D341Med (cell line): ENCODE measurements at regions not wholly inside any gene's neighbourhood (a gene's known extent, or its start where the extent isn't known, plus 50 kb on each side); places are given as distances from the start of the nearest gene placed in this dataset.
"Not testable (repeated sequence)": the region's sequence is repeated elsewhere in the genome, so short reads cannot be mapped to it uniquely, and the experiment has no call there.

Experiments used
- DNase-seq: peaks from one replicate; pipeline ENCODE4 v3.0.0; 2012; ENCODE audit warnings: low spot score

- DNase-seq = no peak
Measured at GRCh38 chr2:173468266-173468793, 113.7 kb downstream of the CDCA7 start.

GRCh38 chr2:173472112-173472511, 117.4 kb downstream of the CDCA7 start:
- DNase-seq = no peak

- no peak for DNase-seq
Measured at GRCh38 chr2:173483137-173483536, 128.5 kb downstream of the CDCA7 start.

- DNase-seq = no peak
Measured at GRCh38 chr2:173488861-173489260, 134.2 kb downstream of the CDCA7 start.

- DNase-seq = no peak
Measured at GRCh38 chr2:173491418-173491817, 136.7 kb downstream of the CDCA7 start.

GRCh38 chr2:173493874-173494273, 139.2 kb downstream of the CDCA7 start:
- no peak for DNase-seq

- DNase-seq = no peak
Measured at GRCh38 chr2:173496746-173497145, 142.1 kb downstream of the CDCA7 start.

- DNase-seq = no peak
Measured at GRCh38 chr2:173500953-173501352, 146.3 kb downstream of the CDCA7 start.

GRCh38 chr2:173502296-173502695, 147.6 kb downstream of the CDCA7 start:
- DNase-seq = no peak

GRCh38 chr2:173511357-173511756, 156.7 kb downstream of the CDCA7 start:
- DNase-seq = no peak

- no peak for DNase-seq
Measured at GRCh38 chr2:173511942-173512341, 157.3 kb downstream of the CDCA7 start.

- no peak for DNase-seq
Measured at GRCh38 chr2:173513107-173513727, 158.5 kb downstream of the CDCA7 start.

GRCh38 chr2:173520918-173521317, 166.2 kb downstream of the CDCA7 start:
- no peak for DNase-seq

- no peak for DNase-seq
Measured at GRCh38 chr2:173521450-173522192, 166.9 kb downstream of the CDCA7 start.

GRCh38 chr2:173523497-173523896, 168.8 kb downstream of the CDCA7 start:
- DNase-seq = no peak

- DNase-seq = no peak
Measured at GRCh38 chr2:173524256-173524955, 169.7 kb downstream of the CDCA7 start.

- not testable (repeated sequence) for DNase-seq
Measured at GRCh38 chr2:173532732-173533531, 178.3 kb downstream of the CDCA7 start.

- DNase-seq = no peak
Measured at GRCh38 chr2:173537694-173538093, 183.0 kb downstream of the CDCA7 start.

GRCh38 chr2:173539615-173540014, 184.9 kb downstream of the CDCA7 start:
- DNase-seq = no peak

- DNase-seq = no peak
Measured at GRCh38 chr2:173544641-173545363, 190.1 kb downstream of the CDCA7 start.

GRCh38 chr2:173545364-173545763, 190.7 kb downstream of the CDCA7 start:
- no peak for DNase-seq
